ENCODE measurements at regions not wholly inside any gene's neighbourhood (a gene's known extent, or its start where the extent isn't known, plus 50 kb on each side); places are given as distances from the start of the nearest gene placed in this dataset.

DNA sequence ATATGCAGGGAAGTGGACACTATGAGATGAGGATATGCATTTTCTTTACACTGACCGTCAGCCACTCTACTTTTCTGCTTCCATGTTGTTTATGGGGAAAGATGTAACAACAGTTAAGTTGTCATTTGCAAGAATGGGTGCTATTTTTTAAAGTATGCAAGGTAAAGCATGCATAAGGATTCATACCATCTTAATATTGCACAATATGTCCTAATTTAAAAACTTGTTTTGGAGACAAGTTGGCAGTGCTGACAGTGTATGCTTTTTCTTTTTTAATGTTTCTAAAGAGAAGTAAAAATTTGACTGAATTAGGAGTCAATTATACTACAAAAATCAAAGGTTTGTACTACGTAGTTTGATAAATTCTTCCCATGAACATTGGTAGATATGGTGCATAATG, 435.4 kb downstream of the MMUT start:
- Histone ChIP-seq H3K27me3 (ENCODE audit: control insufficient read depth, insufficient read depth, low read length) (no peaks in the 10 kb centered on the region), H3K9me3 (ENCODE audit: control insufficient read depth, insufficient read depth, low read length) (no peaks in the 10 kb centered on the region), H3K4me3 (ENCODE audit: low read depth, low read length) (no peak overlapping the region), H3K4me1 (ENCODE audit: control insufficient read depth, insufficient read depth, low read length) (no peaks in the 10 kb centered on the region), H3K9ac (ENCODE audit: low read depth, low read length) (no peak overlapping the region), H3K36me3 (ENCODE audit: control insufficient read depth, insufficient read depth, low read length) (no peaks in the 10 kb centered on the region)

- no peaks in the 10 kb centered on the region for H3K9me3 ChIP-seq (ENCODE audit: control insufficient read depth, insufficient read depth, low read length)
- H3K27me3 ChIP-seq (ENCODE audit: control insufficient read depth, insufficient read depth, low read length), result no peaks in the 10 kb centered on the region
- no peaks in the 10 kb centered on the region for H3K4me1 ChIP-seq (ENCODE audit: control insufficient read depth, insufficient read depth, low read length)
- no peak overlapping the region for H3K9ac ChIP-seq (ENCODE audit: low read depth, low read length)
- H3K36me3 ChIP-seq (ENCODE audit: control insufficient read depth, insufficient read depth, low read length), result no peaks in the 10 kb centered on the region
- H3K4me3 ChIP-seq (ENCODE audit: low read depth, low read length), result no peak overlapping the region
Measured at GRCh38 chr6:49025273-49026240, 437.5 kb downstream of the MMUT start.

DNA sequence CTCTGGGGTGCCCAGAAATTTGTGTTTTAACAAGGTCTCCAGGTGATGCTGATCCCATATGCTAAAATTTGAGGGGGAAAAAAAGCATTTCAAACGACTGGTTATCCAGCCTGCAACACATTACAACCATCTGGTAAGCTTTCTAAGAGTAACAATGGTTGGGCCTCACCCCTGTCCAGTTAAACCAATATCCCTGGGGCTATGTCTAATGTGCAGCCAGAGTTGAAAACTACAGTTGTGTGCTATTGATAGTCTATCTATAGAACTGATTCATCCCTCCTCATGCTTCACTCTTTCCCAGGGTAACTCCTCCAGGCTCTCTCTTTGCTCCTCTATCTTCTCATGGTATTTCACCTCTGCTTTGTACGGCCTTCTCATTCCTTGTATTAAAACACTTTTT, 458.3 kb downstream of the MMUT start:
- Histone ChIP-seq H3K4me1 (ENCODE audit: control insufficient read depth, insufficient read depth, low read length) (no peaks in the 10 kb centered on the region), H3K36me3 (ENCODE audit: control insufficient read depth, insufficient read depth, low read length) (no peaks in the 10 kb centered on the region), H3K9me3 (ENCODE audit: control insufficient read depth, insufficient read depth, low read length) (no peaks in the 10 kb centered on the region), H3K4me3 (ENCODE audit: low read depth, low read length) (no peak overlapping the region), H3K9ac (ENCODE audit: low read depth, low read length) (no peak overlapping the region), H3K27me3 (ENCODE audit: control insufficient read depth, insufficient read depth, low read length) (no peaks in the 10 kb centered on the region)

GRCh38 chr6:49003348-49003747, 459.7 kb downstream of the MMUT start:
- Histone ChIP-seq H3K4me3 (ENCODE audit: low read depth, low read length) (no peak overlapping the region), H3K27me3 (ENCODE audit: control insufficient read depth, insufficient read depth, low read length) (no peaks in the 10 kb centered on the region), H3K9ac (ENCODE audit: low read depth, low read length) (no peak overlapping the region), H3K36me3 (ENCODE audit: control insufficient read depth, insufficient read depth, low read length) (no peaks in the 10 kb centered on the region), H3K9me3 (ENCODE audit: control insufficient read depth, insufficient read depth, low read length) (no peaks in the 10 kb centered on the region), H3K4me1 (ENCODE audit: control insufficient read depth, insufficient read depth, low read length) (no peaks in the 10 kb centered on the region)

GRCh38 chr6:49001856-49002541, 461.1 kb downstream of the MMUT start:
- Histone ChIP-seq H3K4me3 (ENCODE audit: low read depth, low read length) (no peak overlapping the region), H3K36me3 (ENCODE audit: control insufficient read depth, insufficient read depth, low read length) (no peaks in the 10 kb centered on the region), H3K9ac (ENCODE audit: low read depth, low read length) (no peak overlapping the region), H3K9me3 (ENCODE audit: control insufficient read depth, insufficient read depth, low read length) (no peaks in the 10 kb centered on the region), H3K4me1 (ENCODE audit: control insufficient read depth, insufficient read depth, low read length) (no peaks in the 10 kb centered on the region), H3K27me3 (ENCODE audit: control insufficient read depth, insufficient read depth, low read length) (no peaks in the 10 kb centered on the region)

DNA sequence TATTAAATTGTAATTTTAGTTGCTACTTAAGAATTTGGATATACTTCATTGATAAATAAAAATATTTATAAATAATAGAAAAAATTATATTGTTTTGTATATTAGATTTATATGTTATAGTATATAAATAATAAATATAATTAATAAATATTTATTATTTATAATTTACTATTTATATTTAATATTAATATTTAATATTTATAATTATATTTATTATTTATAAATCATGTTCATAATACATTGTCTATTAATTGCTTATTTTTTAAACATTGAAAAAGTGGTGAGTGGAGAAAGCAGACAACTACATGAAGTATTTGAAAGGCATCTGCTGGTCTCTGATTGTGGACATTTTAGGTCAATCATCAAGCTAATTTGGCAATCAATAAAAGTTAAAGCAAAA, 464.5 kb downstream of the MMUT start:
- H3K4me3 ChIP-seq (ENCODE audit: low read depth, low read length), result no peak overlapping the region
- H3K4me1 ChIP-seq (ENCODE audit: control insufficient read depth, insufficient read depth, low read length), result no peaks in the 10 kb centered on the region
- H3K9ac ChIP-seq (ENCODE audit: low read depth, low read length), result no peak overlapping the region
- H3K27me3 ChIP-seq (ENCODE audit: control insufficient read depth, insufficient read depth, low read length), result no peaks in the 10 kb centered on the region
- H3K36me3 ChIP-seq (ENCODE audit: control insufficient read depth, insufficient read depth, low read length), result no peaks in the 10 kb centered on the region
- H3K9me3 ChIP-seq (ENCODE audit: control insufficient read depth, insufficient read depth, low read length), result no peaks in the 10 kb centered on the region

- H3K4me1 ChIP-seq (ENCODE audit: control insufficient read depth, insufficient read depth, low read length), result no peaks in the 10 kb centered on the region
- no peaks in the 10 kb centered on the region for H3K36me3 ChIP-seq (ENCODE audit: control insufficient read depth, insufficient read depth, low read length)
- H3K9ac ChIP-seq (ENCODE audit: low read depth, low read length), result no peak overlapping the region
- no peak overlapping the region for H3K4me3 ChIP-seq (ENCODE audit: low read depth, low read length)
- H3K27me3 ChIP-seq (ENCODE audit: control insufficient read depth, insufficient read depth, low read length), result no peaks in the 10 kb centered on the region
- H3K9me3 ChIP-seq (ENCODE audit: control insufficient read depth, insufficient read depth, low read length), result no peaks in the 10 kb centered on the region
Measured at GRCh38 chr6:48996461-48997119, 466.5 kb downstream of the MMUT start.

DNA sequence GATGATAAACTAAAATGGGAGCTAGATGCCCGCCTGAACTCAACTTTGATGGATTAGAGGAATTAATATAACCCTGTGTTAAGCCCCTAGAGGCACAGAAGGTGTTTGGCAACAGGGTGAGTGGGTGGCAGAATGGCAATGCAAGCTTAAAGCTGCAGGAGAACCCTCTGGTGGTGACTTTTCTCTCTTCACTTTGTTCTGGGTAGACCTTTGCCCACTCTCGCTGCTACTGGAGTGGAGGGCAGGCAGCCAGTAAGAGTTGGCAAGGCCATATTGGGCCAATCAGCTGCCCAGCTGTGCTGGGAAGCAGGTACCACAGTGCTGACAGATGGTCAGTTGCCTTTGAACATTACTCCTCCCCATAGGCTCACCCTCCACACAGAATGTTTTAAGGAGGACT, 468.2 kb downstream of the MMUT start:
- H3K9me3 ChIP-seq (ENCODE audit: control insufficient read depth, insufficient read depth, low read length), result no peaks in the 10 kb centered on the region
- H3K27me3 ChIP-seq (ENCODE audit: control insufficient read depth, insufficient read depth, low read length), result no peaks in the 10 kb centered on the region
- H3K36me3 ChIP-seq (ENCODE audit: control insufficient read depth, insufficient read depth, low read length), result no peaks in the 10 kb centered on the region
- H3K9ac ChIP-seq (ENCODE audit: low read depth, low read length), result no peak overlapping the region
- H3K4me1 ChIP-seq (ENCODE audit: control insufficient read depth, insufficient read depth, low read length), result no peaks in the 10 kb centered on the region
- no peak overlapping the region for H3K4me3 ChIP-seq (ENCODE audit: low read depth, low read length)

DNA sequence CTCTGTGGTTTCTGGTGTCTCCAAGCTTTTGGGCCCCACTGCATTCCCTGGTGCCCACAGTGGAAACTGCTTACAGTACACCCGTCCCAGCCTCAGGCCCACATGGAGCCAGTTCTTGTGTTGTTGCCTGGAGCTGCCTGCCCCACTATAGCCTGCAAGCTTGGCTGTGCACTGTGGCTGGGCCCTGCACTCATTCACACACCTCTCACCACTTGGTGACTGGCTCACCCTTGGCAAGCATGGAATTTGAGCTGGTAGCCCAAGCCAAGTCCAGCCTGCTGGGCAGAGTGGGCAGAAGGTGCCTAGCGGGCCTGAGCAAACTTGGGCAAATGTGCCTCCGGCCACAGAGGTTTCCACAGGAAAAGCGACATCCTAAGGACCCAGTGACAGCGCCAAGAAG, 472.3 kb downstream of the MMUT start:
- no peak overlapping the region for H3K9ac ChIP-seq (ENCODE audit: low read depth, low read length)
- H3K36me3 ChIP-seq (ENCODE audit: control insufficient read depth, insufficient read depth, low read length), result no peaks in the 10 kb centered on the region
- H3K4me1 ChIP-seq (ENCODE audit: control insufficient read depth, insufficient read depth, low read length), result no peaks in the 10 kb centered on the region
- H3K4me3 ChIP-seq (ENCODE audit: low read depth, low read length), result no peak overlapping the region
- H3K27me3 ChIP-seq (ENCODE audit: control insufficient read depth, insufficient read depth, low read length), result no peaks in the 10 kb centered on the region
- H3K9me3 ChIP-seq (ENCODE audit: control insufficient read depth, insufficient read depth, low read length), result no peaks in the 10 kb centered on the region

DNA sequence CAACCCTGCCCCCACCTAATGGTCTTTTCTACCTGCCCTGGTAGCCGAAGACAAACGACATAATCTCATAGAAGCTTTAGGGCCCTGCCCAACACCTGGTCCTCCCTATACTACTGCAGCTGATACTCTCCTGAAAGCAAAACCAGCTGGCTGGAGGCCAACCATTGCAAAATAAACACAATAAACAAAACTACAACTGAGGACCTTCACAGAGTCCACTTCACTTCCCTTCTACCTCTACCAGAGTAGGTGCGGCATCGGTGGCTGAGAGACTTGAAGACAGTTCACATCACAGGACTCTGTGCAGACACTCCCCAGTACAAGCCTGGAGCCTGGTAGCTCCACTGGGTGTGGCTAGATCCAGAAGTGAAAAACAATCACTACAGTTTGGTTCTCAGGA, 476.2 kb downstream of the MMUT start:
- no peaks in the 10 kb centered on the region for H3K27me3 ChIP-seq (ENCODE audit: control insufficient read depth, insufficient read depth, low read length)
- no peaks in the 10 kb centered on the region for H3K9me3 ChIP-seq (ENCODE audit: control insufficient read depth, insufficient read depth, low read length)
- no peaks in the 10 kb centered on the region for H3K4me1 ChIP-seq (ENCODE audit: control insufficient read depth, insufficient read depth, low read length)
- no peak overlapping the region for H3K4me3 ChIP-seq (ENCODE audit: low read depth, low read length)
- no peak overlapping the region for H3K9ac ChIP-seq (ENCODE audit: low read depth, low read length)
- H3K36me3 ChIP-seq (ENCODE audit: control insufficient read depth, insufficient read depth, low read length), result no peaks in the 10 kb centered on the region

GRCh38 chr6:48986105-48986504, 476.9 kb downstream of the MMUT start:
- Histone ChIP-seq H3K4me1 (ENCODE audit: control insufficient read depth, insufficient read depth, low read length) (no peaks in the 10 kb centered on the region), H3K9ac (ENCODE audit: low read depth, low read length) (no peak overlapping the region), H3K9me3 (ENCODE audit: control insufficient read depth, insufficient read depth, low read length) (no peaks in the 10 kb centered on the region), H3K27me3 (ENCODE audit: control insufficient read depth, insufficient read depth, low read length) (no peaks in the 10 kb centered on the region), H3K36me3 (ENCODE audit: control insufficient read depth, insufficient read depth, low read length) (no peaks in the 10 kb centered on the region), H3K4me3 (ENCODE audit: low read depth, low read length) (no peak overlapping the region)

All from iPS-15b (cell line).